NOMO-1 (cell line): ENCODE measurements at regions not wholly inside any gene's neighbourhood (a gene's known extent, or its start where the extent isn't known, plus 50 kb on each side); places are given as distances from the start of the nearest gene placed in this dataset.
"Not testable (repeated sequence)": the region's sequence is repeated elsewhere in the genome, so short reads cannot be mapped to it uniquely, and the experiment has no call there.

ENCODE experiments used
- DNase-seq, 2 experiments: peaks; one replicate each; lab custom pipeline; 2025; ENCODE audit not compliant: unreplicated experiment in 2 of 2; lab: John Stamatoyannopoulos, UW

DNA sequence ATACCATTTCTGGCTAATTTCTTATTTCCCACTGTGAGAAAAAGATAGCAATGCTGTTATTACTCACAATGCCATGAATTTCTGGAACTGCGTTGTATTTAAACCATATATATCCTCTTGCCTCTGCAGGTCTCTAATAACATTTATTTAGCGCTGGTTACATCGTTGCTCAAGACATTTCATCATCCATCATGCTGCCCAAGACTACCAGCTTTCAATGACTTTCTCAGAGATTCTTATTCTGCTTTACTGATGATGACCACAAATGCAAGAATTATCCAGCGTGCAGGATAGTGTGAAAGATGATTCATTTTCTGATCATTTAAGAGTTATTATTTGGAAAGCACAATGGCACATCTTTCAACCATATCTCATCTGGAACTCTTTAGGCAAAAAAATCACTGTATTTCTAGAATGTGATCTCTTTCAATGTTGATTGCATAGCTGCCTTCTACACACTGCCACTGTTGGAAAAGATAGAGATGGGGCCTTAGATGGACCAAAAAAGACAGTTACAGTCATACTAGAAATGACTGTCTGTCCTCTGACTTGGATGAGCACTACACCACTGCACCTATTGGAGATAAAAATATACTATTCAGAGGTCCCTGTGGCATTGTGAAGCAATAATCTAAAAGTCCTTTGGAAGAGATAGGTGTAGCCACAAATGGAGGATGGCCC is 716.1 kb downstream of the NSUN3 start:
- no peak for DNase-seq

DNA sequence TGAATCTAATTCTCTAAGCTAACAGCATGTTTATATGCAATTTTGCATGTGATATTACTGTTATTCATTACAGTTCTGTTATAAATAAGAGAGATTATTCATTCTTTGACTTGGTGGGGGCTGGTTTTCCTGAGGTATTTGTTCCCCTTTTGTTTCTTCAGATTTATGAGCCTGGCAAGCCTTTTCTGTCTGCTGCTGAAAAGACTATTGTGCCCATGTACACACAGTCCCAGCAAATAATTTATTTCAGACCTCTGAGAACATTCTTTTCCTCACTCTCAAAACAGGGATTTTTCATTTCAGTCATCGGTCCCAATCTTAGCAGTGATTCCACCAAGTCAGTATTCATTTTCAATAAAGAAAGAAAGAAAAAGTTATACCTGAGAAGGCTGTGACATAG is 716.8 kb downstream of the NSUN3 start:
- DNase-seq, result no peak

DNA sequence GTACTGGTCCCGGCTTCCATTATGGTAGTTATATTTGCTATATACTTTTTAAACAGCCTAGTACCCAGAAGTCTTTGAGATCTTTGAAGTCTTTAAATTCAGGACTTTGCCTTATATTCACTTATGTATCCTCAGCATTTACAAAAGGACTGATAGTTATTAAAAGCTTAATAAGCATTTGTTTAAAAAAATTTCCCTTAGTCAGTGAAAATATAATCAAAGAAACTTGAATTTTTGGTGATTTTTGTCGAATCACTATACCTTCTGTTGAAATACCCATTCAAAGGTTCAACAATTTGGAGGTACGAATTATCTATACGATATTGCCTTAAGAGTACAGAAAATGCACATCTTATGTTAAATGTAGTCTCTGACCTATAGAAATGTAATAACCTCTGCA is 721.4 kb downstream of the NSUN3 start:
- DNase-seq, result no peak

DNA sequence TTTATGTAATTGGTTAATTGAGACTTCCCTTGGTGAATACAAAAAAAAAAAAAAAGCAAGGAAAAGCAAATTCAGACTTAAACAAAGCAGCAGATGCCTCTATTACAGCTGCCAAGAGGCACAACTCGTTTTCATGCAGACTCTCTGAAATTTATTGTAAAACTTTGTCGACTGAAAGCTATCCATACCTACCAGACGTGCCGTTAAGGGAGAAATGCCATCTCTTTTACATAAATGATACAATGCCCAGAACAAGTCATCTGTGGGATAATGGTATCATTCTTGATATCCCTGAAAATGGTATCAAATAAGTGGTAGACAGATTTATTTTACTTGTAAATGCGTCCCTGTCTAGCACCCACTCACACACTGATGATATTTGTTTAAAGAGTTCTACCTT is 724.2 kb downstream of the NSUN3 start:
- no peak for DNase-seq

DNA sequence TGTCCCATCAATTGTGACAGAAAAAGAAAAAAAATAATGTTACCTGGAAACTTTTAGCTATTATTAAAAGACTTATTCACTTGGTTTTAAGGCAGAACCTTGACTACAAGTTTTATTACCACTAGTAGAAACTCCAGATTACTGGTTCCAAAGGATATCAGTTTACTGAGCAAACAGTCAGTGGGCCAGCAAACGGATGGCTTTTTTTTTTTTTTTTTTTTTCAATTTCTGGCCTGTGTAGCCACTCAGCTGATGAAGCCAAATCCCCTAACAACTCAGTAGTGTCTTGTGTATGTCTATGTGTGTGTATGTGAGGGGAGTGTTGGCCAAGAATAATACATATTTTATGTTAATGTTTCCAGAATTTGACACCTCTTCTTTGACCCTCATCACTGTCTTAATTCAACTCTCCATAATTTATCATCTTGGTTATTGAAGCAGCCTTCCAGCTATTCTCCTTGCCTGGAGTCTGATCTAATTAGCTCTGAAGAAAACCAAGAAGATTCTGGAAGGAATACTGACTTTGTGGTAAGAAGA is 724.9 kb downstream of the NSUN3 start:
- no peak for DNase-seq

DNA sequence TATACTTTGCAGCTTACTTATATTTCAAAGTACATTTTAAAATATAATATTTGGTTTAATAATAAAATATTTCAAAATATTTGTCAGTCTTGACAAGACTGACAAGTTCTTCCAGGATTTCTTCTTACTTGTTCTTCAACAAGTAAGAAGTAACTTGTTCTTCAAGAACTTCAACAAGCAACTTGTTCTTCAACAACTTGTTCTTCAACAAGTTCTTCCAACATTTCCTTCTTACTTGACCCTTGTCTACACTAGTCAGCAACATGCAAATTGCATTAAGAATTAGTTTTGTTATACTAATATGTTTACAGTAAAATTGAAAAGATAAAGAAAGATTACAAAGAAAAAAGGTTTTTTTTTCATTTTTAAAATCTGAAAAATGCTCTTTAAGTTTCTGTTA is 731.7 kb downstream of the NSUN3 start:
- no peak for DNase-seq

DNA sequence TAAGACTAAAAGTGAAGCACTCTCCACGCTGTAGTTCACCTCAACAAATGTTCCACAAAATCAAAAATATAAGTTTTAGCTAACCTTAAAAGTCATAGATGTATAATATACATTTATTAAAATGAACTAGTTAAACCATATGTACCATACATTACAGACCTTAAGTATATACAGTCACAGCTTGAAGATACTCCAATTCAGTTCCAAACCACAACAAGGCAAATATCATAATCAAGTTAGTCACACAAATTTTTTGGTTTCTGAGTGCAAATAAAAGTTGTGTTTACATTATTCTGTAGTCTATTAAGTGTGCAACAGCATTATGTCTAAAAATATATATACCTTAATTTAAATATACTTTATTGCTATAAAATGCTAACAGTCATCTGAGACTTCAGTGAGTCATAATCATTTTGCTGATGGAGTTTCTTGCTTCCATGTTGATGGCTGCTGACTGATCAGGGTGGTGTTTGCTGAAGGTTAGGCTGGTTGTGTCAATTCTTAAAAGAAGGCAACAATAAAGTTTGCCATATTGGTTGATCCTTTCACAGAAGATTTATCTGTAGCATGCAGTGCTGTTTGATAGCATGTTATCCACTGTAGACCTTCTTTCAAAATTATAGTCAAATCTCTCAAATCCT is 736.7 kb downstream of the NSUN3 start:
- no peak for DNase-seq

DNA sequence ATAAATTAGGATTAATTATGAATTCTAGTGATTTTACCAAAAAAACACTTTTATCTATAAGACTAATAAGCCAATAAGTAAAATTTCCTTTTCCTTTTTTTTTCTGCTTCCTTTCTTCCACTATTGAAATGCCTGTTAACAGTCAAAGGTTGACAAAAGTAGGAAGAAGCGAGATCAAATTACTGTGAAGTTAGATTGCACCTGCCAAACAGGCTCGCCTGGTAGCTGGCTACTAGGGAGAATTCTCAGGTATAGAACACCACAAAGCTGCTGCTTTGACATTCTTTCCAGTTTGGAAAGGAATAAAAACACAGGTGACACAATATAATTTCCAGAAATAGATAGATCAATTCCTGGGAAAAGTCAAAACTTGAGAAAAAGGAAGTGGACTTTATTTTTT is 749.0 kb downstream of the NSUN3 start:
- no peak for DNase-seq

DNA sequence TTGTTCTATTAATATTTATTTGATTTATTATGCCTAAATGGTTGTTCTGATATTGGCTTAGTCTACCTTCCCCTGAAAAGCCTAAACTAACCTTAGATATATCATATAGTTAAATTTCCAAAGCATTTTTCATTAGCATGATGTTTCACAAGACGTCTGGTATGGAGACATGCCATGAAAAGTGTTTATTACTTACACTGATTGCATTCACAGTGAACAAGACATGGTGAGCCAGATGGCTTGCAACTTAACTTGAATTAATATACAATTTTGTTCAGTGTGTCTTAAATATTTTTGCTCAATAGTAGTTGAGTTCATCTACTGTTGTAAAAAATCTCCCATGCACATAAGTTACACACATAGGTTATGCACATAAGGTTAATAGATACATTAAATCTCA is 758.4 kb downstream of the NSUN3 start:
- DNase-seq, result no peak

DNA sequence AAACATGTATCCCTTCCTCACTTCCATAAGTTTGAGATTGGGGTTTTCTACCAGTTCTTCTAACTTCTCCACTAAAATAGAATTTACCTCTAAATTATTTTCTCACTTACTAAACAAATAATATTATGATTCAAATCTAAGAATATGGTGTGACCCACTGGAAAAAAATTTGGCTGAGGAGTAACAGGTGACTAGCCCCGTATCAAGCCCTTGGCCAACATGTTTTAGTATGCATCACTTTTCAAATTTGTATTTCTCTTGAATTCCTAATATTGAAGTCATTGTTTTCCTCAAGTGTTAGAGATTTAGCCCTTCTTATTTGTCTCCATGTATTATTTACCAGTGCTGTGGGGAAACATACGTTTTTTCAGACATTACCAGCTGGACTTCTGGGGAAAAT is 759.4 kb downstream of the NSUN3 start:
- no peak for DNase-seq

DNA sequence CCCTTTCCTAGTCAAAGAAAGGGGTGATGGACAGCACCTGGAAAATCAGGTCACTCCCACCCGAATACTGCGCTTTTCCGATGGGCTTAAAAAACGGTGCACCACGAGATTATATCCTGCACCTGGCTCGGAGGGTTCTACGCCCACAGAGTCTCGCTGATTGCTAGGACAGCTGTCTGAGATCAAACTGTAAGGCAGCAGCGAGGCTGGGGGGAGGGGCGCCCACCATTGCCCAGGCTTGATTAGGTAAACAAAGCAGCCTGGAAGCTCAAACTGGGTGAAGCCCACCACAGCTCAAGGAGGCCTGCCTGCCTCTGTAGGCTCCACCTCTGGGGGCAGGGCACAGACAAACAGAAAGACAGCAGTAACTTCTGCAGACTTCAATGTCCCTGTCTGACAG is 783.4 kb downstream of the NSUN3 start:
- DNase-seq, result not testable (repeated sequence)

DNA sequence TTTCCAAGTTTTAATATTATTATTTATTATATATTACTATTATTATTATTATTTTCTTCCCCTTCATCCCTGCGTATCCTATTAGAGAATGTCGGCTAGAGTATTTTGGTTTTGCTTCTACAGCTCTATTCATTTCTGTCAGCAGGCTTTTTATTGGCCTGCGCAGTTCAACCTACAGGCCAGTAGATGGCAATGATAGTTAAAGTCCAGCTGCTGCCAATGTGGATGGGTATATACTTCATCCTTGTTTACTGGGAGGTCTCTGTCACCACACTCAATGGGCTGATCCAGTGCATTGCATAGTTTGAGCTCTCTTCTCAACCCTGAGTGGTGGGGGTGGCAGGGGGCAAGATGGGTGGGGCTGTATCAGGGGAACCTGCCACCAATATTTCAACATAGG is 799.8 kb downstream of the NSUN3 start:
- no peak for DNase-seq

DNA sequence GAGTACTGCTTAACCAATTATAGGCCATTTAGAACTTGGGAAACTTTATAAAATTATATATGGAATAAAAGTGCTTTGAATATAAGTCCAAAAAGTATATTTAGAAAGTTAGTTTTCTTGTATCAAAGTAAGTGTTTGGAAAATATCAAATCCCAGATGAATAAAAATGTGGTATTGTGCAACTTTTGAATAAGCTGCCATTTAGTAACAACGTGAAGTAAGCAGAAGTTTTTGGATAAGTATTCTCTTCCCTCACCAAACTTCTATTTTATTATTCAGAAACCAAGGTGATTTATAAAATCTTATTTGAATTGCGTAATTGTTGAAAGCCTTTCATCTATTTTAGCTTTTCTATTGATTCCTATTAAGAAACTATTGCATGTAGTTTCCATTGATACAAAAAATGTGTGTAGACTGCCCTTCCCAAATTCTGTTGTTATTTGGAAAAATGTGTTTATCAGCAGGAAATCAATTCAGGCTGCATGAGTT is 806.2 kb downstream of the NSUN3 start:
- no peak for DNase-seq

DNA sequence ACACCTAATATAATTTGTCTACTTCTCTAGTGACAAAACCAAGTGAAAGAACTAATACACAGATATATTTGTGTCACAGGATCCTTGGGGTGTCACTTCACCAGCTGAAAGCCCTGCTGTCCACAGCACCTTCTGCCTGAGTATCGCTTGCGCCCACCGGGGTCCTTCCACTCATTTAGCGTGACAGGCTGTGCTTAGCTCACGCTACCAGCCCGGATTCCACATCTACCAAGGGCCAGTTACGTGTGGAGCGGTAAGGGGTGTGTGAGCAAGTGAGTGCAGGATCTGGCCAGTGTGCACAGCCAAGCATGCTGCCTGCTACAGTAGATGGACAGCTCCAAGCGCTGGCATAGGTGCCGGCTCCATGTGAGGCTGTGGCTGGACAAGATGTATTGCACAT is 810.9 kb downstream of the NSUN3 start:
- DNase-seq, result no peak

DNA sequence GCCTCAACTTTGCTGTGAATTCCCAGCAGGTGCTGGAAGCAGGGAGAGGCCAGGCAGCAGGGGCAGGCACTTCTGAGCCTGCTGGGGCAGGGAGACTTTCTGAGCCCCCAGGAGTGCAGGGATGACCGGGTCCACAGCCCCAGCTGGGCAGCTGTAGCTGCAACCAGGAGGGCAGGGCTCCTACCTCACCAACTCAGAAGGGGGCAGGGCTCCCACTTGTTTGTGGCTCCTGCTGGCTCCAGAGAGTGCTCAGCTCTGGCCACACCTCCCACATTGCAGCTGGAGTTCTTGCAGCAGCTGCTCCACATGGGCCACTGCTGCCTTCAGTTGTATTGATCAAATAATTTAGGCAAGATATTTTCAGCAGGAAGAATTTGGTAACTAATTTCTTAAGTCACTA is 812.3 kb downstream of the NSUN3 start:
- DNase-seq, result no peak

DNA sequence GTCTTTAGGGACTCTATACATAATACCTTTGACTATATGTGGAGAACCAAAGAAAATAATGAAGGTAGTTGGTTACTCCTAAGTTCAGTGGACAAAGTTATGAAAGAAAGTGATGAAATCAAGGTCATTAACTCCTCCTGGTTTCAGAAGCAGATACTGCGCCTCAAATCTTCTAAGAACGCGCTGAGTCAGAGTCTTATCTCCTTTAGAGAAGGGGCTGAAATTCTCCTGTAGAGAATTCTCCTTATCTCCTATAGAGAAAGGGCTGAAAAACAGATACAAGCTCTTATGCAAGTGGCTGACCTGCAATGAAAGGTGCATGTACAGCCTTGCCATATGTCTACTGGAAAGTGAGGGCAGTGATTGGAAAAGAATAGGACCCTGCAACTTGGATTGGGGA is 824.2 kb downstream of the NSUN3 start:
- no peak for DNase-seq

DNA sequence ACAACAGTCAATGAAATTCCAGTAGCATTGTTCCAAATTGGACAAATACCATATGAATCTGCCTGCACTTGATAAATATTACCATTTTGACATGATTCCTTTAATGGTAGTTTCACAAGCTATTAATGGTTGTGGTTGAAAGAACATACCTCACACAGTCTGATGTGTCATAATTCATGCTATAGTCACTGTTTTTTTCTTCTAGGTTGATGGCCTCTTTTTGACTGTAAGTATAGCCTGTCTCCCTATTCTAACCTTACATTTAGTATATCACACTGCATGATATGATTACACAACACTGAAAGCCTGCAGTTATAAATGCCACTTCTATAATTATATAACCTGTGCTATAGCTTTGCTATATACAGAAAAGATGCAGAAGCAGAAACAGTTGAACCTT is 834.1 kb downstream of the NSUN3 start:
- no peak for DNase-seq

DNA sequence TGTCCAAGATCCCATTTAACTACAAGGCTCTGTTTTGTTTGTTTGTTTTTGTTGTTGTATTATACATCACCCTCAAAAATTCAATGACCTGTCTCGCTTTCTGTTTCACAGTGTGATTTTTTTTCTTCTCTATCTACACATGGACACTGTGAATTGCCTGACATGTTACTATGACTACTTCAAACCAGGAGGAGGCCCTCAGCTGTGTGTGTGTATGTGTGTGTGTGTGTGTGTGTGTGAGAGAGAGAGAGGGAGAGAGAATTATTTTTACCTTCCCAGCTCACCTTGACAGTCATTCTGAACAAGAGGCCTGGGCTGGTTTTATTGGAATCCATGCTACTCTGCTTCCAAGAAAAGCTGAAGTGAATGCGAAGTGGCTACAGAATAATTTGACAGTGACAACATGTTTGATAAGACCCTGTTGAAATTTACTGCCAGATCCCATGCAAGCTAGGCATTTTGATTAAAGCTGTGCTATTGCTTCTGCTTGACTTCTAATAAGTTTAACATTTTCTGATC is 841.4 kb downstream of the NSUN3 start:
- no peak for DNase-seq

DNA sequence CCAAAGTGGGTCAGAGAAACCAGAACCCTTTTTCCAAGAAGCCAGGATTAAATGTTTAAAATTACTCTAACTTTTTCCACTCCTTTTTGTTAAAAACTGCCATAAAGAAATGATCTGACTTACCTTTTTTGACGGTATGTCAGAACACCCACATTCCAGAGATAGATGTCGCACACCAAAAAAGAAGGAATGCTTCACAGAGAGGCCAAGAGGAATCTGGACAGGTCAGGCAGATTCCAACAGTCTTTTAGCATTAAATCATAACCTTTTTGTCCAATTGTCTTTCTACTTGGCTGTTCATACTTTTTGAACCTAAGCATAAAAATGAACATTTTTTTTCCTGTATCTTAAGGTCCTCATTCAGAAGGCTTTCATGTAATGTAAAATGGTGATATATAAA is 846.9 kb downstream of the NSUN3 start:
- DNase-seq, result no peak

DNA sequence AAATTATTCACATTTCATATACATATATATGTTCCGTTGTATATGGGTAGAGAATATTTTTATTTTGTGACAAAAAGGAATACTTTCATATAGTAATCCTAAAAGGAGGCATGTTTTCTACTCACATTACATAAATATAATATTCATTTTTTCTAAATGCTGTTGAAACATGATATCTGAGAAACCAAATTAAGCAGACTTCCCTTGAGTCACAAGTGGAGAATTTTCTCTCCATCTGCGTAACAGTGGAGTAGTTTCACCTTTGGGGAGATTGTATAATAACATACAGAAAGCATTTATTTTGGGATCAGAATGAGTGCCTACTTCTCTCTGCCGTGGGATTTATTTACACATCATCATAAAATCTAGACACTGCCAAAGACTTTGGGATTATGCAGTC is 849.8 kb downstream of the NSUN3 start:
- DNase-seq, result no peak

DNA sequence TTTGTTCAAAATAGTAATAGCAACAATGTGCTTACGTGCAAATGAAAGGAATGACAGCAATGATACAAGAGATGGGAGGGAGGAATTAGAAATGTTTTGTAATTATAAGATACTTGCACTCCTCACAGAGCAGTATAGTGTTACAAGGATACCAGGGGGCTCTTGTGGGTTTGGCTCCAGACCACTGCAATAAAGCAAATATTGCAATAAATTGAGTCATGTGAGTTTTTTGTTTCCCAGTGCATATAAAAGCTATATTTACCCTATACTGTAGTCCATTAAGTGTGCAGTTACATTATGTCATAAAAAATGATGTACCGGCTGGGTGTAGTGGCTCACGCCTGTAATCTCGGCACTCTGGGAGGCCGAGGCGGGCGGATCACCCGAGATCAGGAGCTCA is 864.3 kb downstream of the NSUN3 start:
- no peak for DNase-seq

DNA sequence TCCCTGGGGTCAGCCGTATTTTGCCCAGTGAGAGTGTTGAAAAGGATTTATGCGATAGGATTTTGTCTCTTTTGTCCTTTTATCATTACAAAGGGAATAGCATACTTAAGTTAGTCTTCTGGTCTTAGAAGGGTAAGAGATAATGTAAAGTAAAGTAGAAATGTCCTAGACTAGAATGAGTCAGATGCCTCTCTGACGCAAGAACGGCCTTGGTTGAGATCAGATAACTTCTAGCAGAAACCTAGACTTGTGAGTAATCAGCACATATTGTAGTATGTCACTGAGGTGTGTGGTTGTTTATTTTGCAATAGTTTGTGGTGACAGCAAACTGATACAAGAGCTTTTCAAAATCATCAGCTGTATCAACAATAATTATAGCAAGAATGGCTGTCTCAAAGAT is 866.1 kb downstream of the NSUN3 start:
- DNase-seq, result peak in 1 of 2 experiments; percentile 16
